Eye (tissue), 1 donor: ENCODE measurements at regions not wholly inside any gene's neighbourhood (a gene's known extent, or its start where the extent isn't known, plus 50 kb on each side); places are given as distances from the start of the nearest gene placed in this dataset.

Experiments
- DNase-seq: peaks from one replicate; pipeline ENCODE4 v3.0.0-alpha.2; 2015

GRCh38 chr2:575030-575726 is 102.0 kb downstream of the TMEM18 start:
- DNase-seq: no peak

DNA sequence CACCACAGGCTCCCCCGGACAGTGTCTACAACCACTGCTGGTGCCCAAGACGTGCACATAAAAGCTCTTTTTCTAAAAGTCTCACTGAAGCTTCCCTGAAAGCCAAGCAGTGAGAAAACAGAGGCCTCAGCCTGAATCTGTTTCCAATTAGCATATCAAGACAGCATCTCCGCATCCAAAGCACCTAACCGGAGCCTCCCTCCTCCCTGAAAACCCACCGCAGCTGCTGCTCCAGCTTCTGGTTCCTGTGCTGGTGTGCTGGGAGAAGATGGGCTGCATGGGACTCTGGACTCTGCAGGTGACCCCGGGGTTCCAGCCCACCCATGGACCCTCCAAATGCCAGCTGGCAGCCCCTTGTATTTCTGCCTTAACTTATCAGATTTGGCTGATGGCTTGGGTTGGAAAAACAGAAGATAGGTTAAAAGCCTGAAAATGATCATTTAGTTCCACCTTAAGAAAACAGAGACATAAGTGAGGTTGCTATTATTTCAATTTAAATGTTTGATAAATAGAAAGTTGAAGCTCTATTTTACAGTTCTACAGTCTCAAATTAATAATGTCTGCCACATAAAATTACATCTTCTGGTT is 103.3 kb downstream of the TMEM18 start:
- DNase-seq: no peak

DNA sequence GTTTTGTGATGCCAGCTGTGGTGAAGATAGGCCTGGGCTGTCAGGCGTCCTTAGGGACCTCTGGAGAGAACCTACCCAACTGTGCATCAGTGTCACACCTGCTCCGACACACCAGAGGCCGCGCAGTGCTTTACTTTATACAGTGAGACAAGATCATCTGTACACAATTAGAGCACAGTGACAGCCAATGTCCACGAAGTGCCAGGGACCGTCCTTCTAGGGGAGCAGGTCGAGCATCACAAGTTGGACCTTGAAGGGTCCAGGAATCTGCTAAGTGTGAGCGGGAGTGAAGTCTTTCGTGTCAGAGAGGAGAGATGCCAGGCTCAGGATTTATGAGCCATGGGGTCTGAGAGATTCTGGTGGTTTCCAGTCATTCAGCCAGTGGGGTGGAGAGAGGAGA is 104.2 kb downstream of the TMEM18 start:
- DNase-seq: no peak

- no peak for DNase-seq
Observed at GRCh38 chr2:569681-570080, 107.5 kb downstream of the TMEM18 start.

DNA sequence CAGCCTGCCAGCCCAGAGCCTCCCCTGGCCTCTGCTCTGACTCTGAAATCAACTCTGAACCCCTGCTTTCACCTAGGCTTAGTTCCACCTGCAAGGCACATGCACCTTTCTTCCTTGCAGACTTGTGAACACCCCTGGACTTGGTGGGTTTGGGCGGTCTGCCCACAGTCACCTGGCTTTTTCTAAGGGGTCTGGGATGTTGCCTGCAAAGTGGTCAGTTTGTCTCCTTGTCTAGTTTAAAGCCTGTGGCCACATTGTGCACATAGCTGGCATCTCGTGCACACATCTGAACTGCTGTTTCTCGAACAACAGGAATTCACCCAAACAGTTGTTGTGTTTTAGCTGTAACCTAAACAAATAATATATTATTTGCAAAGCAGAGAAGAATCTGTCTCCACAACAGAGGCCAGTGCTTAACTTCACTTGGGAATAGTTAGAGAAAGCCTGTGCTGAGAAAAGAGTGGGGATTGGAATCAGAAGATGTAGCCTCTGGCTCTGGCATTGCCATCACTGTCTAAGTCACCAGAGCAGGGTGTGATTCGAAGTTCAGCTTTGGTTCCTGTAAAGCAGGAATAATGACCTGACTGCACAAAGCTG is 108.5 kb downstream of the TMEM18 start:
- DNase-seq: peak; percentile 18

- DNase-seq: peak; percentile 73
Observed at GRCh38 chr2:567865-568638, 109.2 kb downstream of the TMEM18 start.

DNA sequence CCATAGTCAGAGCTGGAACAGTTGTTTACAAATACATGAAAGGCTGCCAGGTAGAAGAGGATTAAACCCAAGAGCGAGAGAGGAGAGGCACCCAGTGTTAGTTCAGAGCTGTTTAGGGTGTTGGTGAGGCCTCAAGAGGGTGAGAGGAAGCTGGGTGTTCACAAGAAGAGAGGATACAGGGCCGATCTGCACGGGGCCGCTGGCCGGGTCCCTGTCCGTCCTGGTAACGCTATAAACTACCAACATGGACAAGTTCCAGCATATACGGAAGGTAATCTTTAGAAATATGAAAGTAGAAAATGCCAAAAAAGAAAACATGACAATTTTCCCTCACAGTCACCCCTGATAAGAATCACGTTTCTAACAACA is 109.7 kb downstream of the TMEM18 start:
- DNase-seq: no peak

GRCh38 chr2:566379-567313 is 110.6 kb downstream of the TMEM18 start:
- no peak for DNase-seq

GRCh38 chr2:564471-565181 is 112.6 kb downstream of the TMEM18 start:
- DNase-seq: no peak

DNA sequence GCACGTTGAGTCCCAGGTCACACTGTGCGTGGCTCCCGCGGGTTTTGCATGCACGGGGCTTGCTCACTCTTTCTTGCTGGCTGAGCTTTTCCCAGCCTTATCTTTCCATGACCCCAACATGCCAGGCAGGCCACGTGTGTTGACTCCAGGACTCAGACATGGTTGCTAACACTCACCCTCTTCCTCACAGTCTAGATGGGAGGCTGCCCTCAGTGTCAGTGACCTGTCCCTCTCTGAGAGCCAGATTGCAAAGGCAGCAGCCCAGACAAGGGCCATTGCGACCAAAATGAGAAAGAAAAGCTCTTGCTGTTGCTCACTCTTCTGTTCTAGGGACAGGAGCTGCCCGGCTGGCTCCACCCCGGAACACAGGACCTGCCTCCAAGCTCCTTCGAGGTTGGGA is 113.7 kb downstream of the TMEM18 start:
- DNase-seq: no peak

- no peak for DNase-seq
Observed at GRCh38 chr2:562391-563364, 114.5 kb downstream of the TMEM18 start.

- no peak for DNase-seq
Observed at GRCh38 chr2:558879-559278, 118.3 kb downstream of the TMEM18 start.

DNA sequence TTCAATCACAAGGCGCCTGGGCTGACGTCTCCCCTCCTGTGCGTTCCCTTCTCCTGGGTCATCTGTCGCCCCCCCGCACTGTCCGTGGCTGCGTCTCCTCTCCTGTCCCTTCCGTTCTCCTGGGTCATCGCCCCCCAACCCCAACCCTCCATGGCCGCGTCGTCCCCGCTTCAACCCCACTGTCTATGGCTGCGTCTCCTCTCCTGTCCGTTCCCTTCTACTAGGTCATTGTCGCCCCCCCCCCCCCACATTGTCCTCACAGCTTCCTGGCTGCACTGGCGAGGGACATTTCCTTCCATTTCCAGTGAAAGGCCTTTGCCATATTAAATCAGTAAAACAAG is 118.9 kb downstream of the TMEM18 start:
- DNase-seq: no peak

DNA sequence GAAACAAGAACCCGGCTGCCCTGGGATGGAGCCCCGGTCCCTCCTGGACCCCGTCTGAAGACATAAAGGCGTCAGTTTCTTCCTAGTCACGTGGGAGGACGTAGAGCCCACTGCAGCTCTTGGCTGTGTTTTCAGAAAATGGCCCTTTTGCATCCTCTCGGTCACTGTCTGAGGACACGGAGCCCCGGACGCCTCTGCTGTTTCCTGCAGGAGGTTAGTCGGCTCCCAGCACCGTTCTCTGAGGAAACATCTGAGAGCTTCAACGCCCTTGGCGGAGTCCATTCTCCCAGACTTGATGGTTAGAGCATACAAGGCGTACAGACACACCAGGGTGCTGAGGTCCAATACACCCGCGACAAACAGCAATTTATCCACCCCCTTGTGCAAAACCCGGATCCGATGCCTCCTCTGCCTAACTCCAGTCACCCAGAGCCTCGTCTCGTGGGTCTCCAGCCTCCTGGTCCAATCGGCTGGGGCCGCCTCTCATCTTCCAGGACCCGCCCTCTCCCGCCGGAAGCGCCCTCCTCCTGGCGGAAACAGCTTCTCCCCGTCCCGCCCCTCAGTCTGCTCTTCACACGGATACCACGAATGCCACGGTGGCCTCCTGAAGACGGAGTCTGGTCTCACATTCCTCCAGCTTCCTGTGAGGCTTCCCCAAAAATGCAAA is 119.4 kb downstream of the TMEM18 start:
- DNase-seq: no peak

DNA sequence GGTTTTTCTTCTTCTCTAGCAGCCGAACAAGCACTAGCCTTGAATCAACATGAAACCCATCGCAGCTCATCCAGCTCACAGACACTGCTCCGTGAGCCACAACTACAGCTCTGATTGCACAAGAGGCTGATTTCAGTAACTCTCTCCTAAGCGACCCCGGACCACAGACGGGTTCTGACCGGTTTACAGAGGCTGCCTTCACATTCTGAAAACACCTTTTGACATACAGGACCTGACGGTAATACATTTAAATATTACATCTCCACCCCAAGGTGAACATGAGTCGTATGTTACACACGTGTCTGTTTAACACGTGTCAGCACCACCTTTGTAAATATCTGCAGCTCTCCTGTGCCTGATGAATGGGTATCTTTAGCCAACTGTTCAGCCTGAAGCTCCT is 120.7 kb downstream of the TMEM18 start:
- no peak for DNase-seq

- peak; percentile 58 for DNase-seq
Observed at GRCh38 chr2:555164-555922, 121.9 kb downstream of the TMEM18 start.

- no peak for DNase-seq
Observed at GRCh38 chr2:554444-554843, 122.8 kb downstream of the TMEM18 start.

- DNase-seq: no peak
Observed at GRCh38 chr2:552906-553305, 124.3 kb downstream of the TMEM18 start.

DNA sequence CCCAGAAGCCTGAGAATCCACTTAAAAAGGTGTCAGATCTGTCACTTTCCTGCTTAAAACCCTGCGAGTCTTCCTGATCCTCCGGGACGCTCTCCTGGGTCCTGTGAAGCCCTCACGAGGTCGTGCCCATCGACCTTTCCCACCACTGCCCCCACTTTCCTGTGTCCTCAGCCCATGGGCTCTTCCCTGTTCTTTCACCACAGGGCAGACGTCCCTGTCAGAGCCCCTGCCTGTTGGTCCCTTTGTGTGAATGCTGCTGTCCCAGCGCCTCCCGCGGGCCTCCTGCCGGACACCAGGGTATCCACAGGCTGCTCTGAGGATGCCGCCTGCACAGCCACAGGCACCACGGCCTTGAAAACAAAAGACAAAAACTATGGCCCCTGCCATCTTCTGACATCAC is 125.6 kb downstream of the TMEM18 start:
- DNase-seq: peak; percentile 56
